T47D (cell line): ENCODE measurements at regions not wholly inside any gene's neighbourhood (a gene's known extent, or its start where the extent isn't known, plus 50 kb on each side); places are given as distances from the start of the nearest gene placed in this dataset.

Experiments
- DNase-seq, 2 experiments: peaks; one replicate each; pipeline versions ENCODE4 v3.0.0 to v3.0.0-alpha.2; 2011 to 2012; ENCODE audit warnings: low read depth in 1 of 2, low spot score in 1 of 2
- JUND ChIP-seq: IDR thresholded peaks from 2 replicates; pipeline ENCODE4 v1.6.1; 2012; ENCODE audit warnings: low read depth
- in situ Hi-C: cut with HindIII; loops from 2 replicates; pipeline ENCODE4 v1.10.0; 2016; ENCODE audit warnings: low sequenced_read_pairs, low pct_unique_long_range_greater_than_20kb

GRCh38 chr5:135218486-135218755, 180.6 kb downstream of the MACROH2A1 start:
- in situ Hi-C loops = no loop called here
- no peak for DNase-seq
- no peak for TF ChIP-seq JUND

- in situ Hi-C loops = no loop called here
- DNase-seq = no peak
- TF ChIP-seq JUND = no peak
Measured at GRCh38 chr5:135217669-135218485, 181.2 kb downstream of the MACROH2A1 start.

- no peak for TF ChIP-seq JUND
- no peak for DNase-seq
- in situ Hi-C loops = no loop called here
Measured at GRCh38 chr5:135216471-135217343, 182.3 kb downstream of the MACROH2A1 start.

- in situ Hi-C loops = no loop called here
- DNase-seq = no peak
- no peak for TF ChIP-seq JUND
Measured at GRCh38 chr5:135215617-135216470, 181.8 kb upstream of the PITX1 start.

- TF ChIP-seq JUND = no peak
- in situ Hi-C loops = no loop called here
- DNase-seq = no peak
Measured at GRCh38 chr5:135214897-135215616, 181.0 kb upstream of the PITX1 start.

GRCh38 chr5:135213466-135214239, 179.6 kb upstream of the PITX1 start:
- DNase-seq = no peak
- in situ Hi-C loops = no loop called here
- TF ChIP-seq JUND = no peak

- DNase-seq = no peak
- in situ Hi-C loops = no loop called here
- no peak for TF ChIP-seq JUND
Measured at GRCh38 chr5:135213027-135213386, 179.0 kb upstream of the PITX1 start.

- DNase-seq = no peak
- in situ Hi-C loops = no loop called here
- no peak for TF ChIP-seq JUND
Measured at GRCh38 chr5:135212361-135213026, 178.5 kb upstream of the PITX1 start.

- in situ Hi-C loops = no loop called here
- no peak for DNase-seq
Measured at GRCh38 chr5:135211791-135212190, 177.8 kb upstream of the PITX1 start.

GRCh38 chr5:135211083-135211790, 177.2 kb upstream of the PITX1 start:
- TF ChIP-seq JUND = no peak
- in situ Hi-C loops = no loop called here
- no peak for DNase-seq

More at GRCh38 chr5:135211791-135212190, 177.8 kb upstream of the PITX1 start:
- no peak for TF ChIP-seq JUND
